ENCODE measurements at regions not wholly inside any gene's neighbourhood (a gene's known extent, or its start where the extent isn't known, plus 50 kb on each side); places are given as distances from the start of the nearest gene placed in this dataset.

DNA sequence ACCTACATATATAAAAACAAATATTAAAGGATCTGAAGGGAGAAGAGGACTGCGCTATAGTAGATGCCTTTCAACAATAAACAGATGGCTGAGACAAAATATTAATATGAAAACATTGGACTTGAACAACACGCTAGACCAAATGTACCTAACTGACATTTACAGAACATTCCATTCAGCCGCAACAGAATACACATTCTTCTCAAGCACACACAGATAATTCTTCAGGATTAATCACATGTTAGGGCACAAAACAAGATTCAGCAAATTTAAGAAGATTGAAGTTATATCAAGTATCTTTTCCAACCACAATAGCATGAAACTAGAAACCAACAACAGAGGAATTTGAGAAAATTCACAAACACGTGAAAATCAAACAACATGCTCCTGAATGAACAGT is 741.4 kb downstream of the ADGRL2 start:
- Histone ChIP-seq H3K36me3 (no peaks in the 10 kb centered on the region), H3K4me1 (no peaks in the 10 kb centered on the region), H3K27me3 (no peaks in the 10 kb centered on the region), H3K27ac (no peak overlapping the region), H3K4me3 (no peak overlapping the region), H3K9me3 (no peaks in the 10 kb centered on the region)
- intact Hi-C loops (cut with DNase I), result no loop called here
- TF ChIP-seq POLR2A (IDR thresholded peaks at IDR 0.05), result no peak
- TF ChIP-seq, protein P1, sequence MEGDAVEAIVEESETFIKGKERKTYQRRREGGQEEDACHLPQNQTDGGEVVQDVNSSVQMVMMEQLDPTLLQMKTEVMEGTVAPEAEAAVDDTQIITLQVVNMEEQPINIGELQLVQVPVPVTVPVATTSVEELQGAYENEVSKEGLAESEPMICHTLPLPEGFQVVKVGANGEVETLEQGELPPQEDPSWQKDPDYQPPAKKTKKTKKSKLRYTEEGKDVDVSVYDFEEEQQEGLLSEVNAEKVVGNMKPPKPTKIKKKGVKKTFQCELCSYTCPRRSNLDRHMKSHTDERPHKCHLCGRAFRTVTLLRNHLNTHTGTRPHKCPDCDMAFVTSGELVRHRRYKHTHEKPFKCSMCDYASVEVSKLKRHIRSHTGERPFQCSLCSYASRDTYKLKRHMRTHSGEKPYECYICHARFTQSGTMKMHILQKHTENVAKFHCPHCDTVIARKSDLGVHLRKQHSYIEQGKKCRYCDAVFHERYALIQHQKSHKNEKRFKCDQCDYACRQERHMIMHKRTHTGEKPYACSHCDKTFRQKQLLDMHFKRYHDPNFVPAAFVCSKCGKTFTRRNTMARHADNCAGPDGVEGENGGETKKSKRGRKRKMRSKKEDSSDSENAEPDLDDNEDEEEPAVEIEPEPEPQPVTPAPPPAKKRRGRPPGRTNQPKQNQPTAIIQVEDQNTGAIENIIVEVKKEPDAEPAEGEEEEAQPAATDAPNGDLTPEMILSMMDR (IDR thresholded peaks at IDR 0.05), result no peak
- no peak for DNase-seq
- ATAC-seq, result no peak
- 77% methylated on average over 4 of the region's 4 CpGs for WGBS (ENCODE audit: insufficient coverage, low coverage, low lambda C conversion rate, missing lambda C conversion rate)

DNA sequence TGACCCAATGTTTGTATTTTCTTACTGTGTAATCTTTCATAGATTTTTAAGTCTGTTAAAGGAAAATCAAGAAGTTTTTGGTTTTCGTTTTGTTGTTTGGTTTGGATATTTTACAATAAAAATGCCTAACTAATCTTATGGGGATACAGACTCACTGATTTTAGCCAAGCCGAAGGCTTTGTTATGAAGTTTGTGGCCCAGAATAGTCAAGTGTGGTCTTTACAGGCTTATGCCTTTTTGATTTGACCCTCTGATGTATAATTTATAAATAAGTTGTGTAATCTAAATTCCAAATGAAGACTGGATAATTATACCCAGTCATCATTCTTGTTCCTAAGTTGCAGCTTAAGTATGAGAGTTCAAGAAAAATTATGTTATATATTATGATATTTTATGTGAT is 739.3 kb downstream of the ADGRL2 start:
- Histone ChIP-seq H3K27me3 (no peaks in the 10 kb centered on the region), H3K4me3 (no peak overlapping the region), H3K27ac (no peak overlapping the region), H3K36me3 (no peaks in the 10 kb centered on the region), H3K9me3 (no peaks in the 10 kb centered on the region), H3K4me1 (no peaks in the 10 kb centered on the region)
- no peak for DNase-seq
- no peak for ATAC-seq
- TF ChIP-seq POLR2A (IDR thresholded peaks at IDR 0.05), result no peak
- TF ChIP-seq, protein P1 (IDR thresholded peaks at IDR 0.05), result no peak
- 77% methylated on average over 2 of the region's 2 CpGs for WGBS (ENCODE audit: insufficient coverage, low coverage, low lambda C conversion rate, missing lambda C conversion rate)
- intact Hi-C loops (cut with DNase I), result no loop called here

DNA sequence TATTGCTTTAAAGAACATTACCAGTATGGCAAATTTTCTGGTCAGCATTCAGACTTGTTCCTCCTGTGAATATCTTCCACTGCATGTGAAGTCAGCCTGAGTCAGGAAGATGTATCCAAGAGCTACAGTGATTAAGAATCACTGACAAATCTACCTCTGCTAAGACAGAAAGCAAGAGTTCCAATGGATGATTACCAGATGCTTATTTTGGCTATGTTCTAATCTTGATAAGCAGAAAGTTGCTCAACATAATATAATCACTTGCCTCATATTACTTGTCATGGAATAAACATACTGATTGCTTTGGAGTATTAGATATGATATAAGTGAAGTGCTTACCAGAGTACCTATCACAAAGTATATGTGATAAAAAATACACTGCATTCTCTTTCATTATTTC is 738.1 kb downstream of the ADGRL2 start:
- Histone ChIP-seq H3K36me3 (no peaks in the 10 kb centered on the region), H3K9me3 (no peaks in the 10 kb centered on the region), H3K27ac (no peak overlapping the region), H3K4me1 (no peaks in the 10 kb centered on the region), H3K27me3 (no peaks in the 10 kb centered on the region), H3K4me3 (no peak overlapping the region)
- TF ChIP-seq POLR2A (IDR thresholded peaks at IDR 0.05), result no peak
- TF ChIP-seq, protein P1 (IDR thresholded peaks at IDR 0.05), result no peak
- peak in 2 of 4 donors; percentile 12 to 32 for ATAC-seq
- no peak for DNase-seq
- intact Hi-C loops (cut with DNase I), result no loop called here

DNA sequence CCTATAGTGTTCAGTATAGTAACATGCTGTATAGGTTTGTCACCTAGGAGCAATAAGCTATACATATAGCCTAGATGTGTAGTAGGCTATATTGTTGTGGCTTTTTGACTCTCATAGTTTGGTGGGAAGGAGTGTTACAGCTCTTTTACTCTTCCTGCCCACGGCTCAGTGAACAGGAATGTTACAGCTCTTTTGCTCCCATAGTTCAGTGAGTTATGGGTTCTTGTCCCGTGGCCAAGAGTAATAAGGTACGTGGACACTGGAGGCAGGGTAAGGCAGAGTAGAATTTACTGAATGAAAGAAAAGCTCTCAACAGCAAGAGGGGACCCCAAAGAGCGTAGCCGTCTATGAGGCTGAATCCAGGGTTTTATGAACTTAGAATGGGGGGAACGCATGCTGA is 734.3 kb downstream of the ADGRL2 start:
- H3K27ac ChIP-seq, result no peak overlapping the region
- ATAC-seq (no peak), DNase-seq (no peak)
- no peaks in the 10 kb centered on the region for H3K27me3 ChIP-seq
- no peaks in the 10 kb centered on the region for H3K4me1 ChIP-seq
- TF ChIP-seq, protein P1 (IDR thresholded peaks at IDR 0.05), result no peak
- no peak for TF ChIP-seq POLR2A (IDR thresholded peaks at IDR 0.05)
- WGBS (ENCODE audit: insufficient coverage, low coverage, low lambda C conversion rate, missing lambda C conversion rate), result 96% methylated on average over 6 of the region's 6 CpGs
- no peaks in the 10 kb centered on the region for H3K36me3 ChIP-seq
- no peaks in the 10 kb centered on the region for H3K9me3 ChIP-seq
- no peak overlapping the region for H3K4me3 ChIP-seq
- intact Hi-C loops (cut with DNase I), result no loop called here

DNA sequence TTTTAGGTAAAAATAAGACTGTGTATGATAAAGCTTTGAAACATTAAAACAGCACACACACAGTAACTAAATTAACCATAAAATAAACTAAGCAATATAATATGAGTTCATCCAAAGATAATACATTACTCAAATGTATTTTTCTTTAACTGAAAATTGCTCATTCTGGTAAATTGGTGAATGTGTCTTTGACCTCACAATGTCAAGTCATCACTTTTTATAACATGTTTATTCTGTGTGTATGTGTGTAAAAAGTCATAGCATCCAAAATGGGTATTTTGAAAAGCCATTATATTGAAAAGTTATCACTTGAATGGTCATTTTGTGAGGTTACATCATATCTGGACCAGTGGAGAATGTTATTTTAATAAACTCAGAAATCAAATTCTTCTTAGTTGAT is 724.6 kb downstream of the ADGRL2 start:
- Histone ChIP-seq H3K36me3 (no peaks in the 10 kb centered on the region), H3K27me3 (no peaks in the 10 kb centered on the region), H3K4me3 (no peak overlapping the region), H3K27ac (no peak overlapping the region), H3K4me1 (no peaks in the 10 kb centered on the region), H3K9me3 (no peaks in the 10 kb centered on the region)
- no peak for DNase-seq
- intact Hi-C loops (cut with DNase I), result no loop called here
- TF ChIP-seq POLR2A (IDR thresholded peaks at IDR 0.05), result no peak
- no peak for ATAC-seq

Data from right lobe of liver (tissue), 6 donors.